Liver (tissue), 2 donors: ENCODE measurements at regions not wholly inside any gene's neighbourhood (a gene's known extent, or its start where the extent isn't known, plus 50 kb on each side); places are given as distances from the start of the nearest gene placed in this dataset.

ENCODE experiments used
- YY1 ChIP-seq: IDR thresholded peaks from 2 replicates; pipeline ENCODE4 v1.6.1; 2016; ENCODE audit warnings: antibody characterized with exemption, mild to moderate bottlenecking
- TF ChIP-seq, protein P1 (sequence below): fragments of 150-350 bp; IDR thresholded peaks from 2 replicates; pipeline ENCODE4 v1.5.1; 2017; ENCODE audit warnings: improper control_type of control experiment, low read depth, low read length; ENCODE audit not compliant: missing input control
- donor health status: healthy.

DNA sequence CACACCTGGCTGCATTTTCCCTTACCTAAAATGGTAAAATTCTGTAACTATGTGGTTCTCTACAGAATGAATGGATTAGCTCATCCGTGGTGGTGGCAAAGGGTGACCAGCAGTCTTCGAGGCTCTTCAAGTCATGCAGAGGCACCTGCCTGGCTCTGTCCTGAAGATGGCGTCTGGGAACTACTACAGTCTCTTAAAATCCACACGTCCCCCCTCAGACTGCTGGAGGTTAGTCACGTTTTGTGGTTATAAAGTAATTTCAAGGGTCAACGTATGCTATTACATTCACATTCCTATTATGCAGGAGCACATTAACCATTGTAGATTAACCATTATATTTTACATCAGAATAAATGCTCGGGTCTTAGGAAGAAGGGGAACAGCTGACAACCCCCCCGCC, 616.7 kb downstream of the GALR1 start:
- TF ChIP-seq YY1 = no peak
- TF ChIP-seq, protein P1, sequence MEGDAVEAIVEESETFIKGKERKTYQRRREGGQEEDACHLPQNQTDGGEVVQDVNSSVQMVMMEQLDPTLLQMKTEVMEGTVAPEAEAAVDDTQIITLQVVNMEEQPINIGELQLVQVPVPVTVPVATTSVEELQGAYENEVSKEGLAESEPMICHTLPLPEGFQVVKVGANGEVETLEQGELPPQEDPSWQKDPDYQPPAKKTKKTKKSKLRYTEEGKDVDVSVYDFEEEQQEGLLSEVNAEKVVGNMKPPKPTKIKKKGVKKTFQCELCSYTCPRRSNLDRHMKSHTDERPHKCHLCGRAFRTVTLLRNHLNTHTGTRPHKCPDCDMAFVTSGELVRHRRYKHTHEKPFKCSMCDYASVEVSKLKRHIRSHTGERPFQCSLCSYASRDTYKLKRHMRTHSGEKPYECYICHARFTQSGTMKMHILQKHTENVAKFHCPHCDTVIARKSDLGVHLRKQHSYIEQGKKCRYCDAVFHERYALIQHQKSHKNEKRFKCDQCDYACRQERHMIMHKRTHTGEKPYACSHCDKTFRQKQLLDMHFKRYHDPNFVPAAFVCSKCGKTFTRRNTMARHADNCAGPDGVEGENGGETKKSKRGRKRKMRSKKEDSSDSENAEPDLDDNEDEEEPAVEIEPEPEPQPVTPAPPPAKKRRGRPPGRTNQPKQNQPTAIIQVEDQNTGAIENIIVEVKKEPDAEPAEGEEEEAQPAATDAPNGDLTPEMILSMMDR = no peak
